ENCODE measurements at regions not wholly inside any gene's neighbourhood (a gene's known extent, or its start where the extent isn't known, plus 50 kb on each side); places are given as distances from the start of the nearest gene placed in this dataset.
A peak's percentile ranks its signal among the peaks of the same experiment; 100 is the strongest.

- Histone ChIP-seq H3K9me3 (replicated peaks in 1 of 11) (no peaks in the 10 kb centered on the region), H3K36me3 (no peaks in the 10 kb centered on the region), H4K20me1 (no peaks in the 10 kb centered on the region), H3K4me1 (peaks cover 31 to 47% (median 43%) of the 10 kb centered on the region in 10 experiments), H3K9ac (peak overlapping the region in 7 of 11 experiments; percentile 20 to 61 (median 34); a peak in 12 of 22 replicates), H3K4me3 (peak overlapping the region in 8 of 10 experiments; percentile 9 to 43 (median 27); a peak in 11 of 20 replicates), H3K27me3 (peaks cover 0 to 8% (median 0%) of the 10 kb centered on the region in 11 experiments; a peak in 6 of 22 replicates), H3K4me2 (peak overlapping the region; percentile 61 to 85 (median 79)), H3K27ac (peak overlapping the region in 9 of 11 experiments; percentile 28 to 81 (median 68); a peak in 17 of 22 replicates)
- TF ChIP-seq Cebpa-rat (IDR thresholded peaks at IDR 0.05), result no peak
Measured at GRCh38 chr12:4169959-4170358, 103.6 kb upstream of the CCND2 start.

- Histone ChIP-seq H3K9ac (peak overlapping the region in 7 of 11 experiments; percentile 20 to 61 (median 34); a peak in 12 of 22 replicates), H3K4me3 (peak overlapping the region in 9 of 10 experiments; percentile 9 to 43 (median 27); a peak in 11 of 20 replicates), H3K4me2 (peak overlapping the region; percentile 61 to 85 (median 79)), H3K36me3 (no peaks in the 10 kb centered on the region), H3K9me3 (replicated peaks in 1 of 11) (no peaks in the 10 kb centered on the region), H3K27ac (peak overlapping the region in 9 of 11 experiments; percentile 28 to 81 (median 68); a peak in 18 of 22 replicates), H4K20me1 (no peaks in the 10 kb centered on the region), H3K4me1 (peaks cover 32 to 51% (median 47%) of the 10 kb centered on the region in 10 experiments), H3K27me3 (peaks cover 0 to 12% (median 0%) of the 10 kb centered on the region in 11 experiments; a peak in 8 of 22 replicates)
- 0 out of 22 replicates have a peak, but pooled peaks of 1 of the 11 experiments have one; percentile 30 for TF ChIP-seq Cebpa-rat (IDR thresholded peaks at IDR 0.05)
Measured at GRCh38 chr12:4169531-4169930, 104.0 kb upstream of the CCND2 start.

GRCh38 chr12:4168036-4168435 lies 105.5 kb upstream of the CCND2 start:
- Histone ChIP-seq H3K4me1 (peaks cover 37 to 57% (median 52%) of the 10 kb centered on the region in 10 experiments), H3K9me3 (replicated peaks in 1 of 11) (no peaks in the 10 kb centered on the region), H3K9ac (peak overlapping the region in 1 of 11 experiments; percentile 19; a peak in 1 of 22 replicates), H3K27me3 (peaks cover 0 to 17% (median 4%) of the 10 kb centered on the region in 11 experiments; a peak in 9 of 22 replicates), H4K20me1 (no peaks in the 10 kb centered on the region), H3K36me3 (no peaks in the 10 kb centered on the region), H3K4me2 (peak overlapping the region in 10 of 11 experiments; percentile 17 to 85 (median 76); a peak in 18 of 22 replicates), H3K27ac (peak overlapping the region in 1 of 11 experiments; percentile 81; a peak in 1 of 22 replicates), H3K4me3 (no peak overlapping the region)
- TF ChIP-seq Cebpa-rat (IDR thresholded peaks at IDR 0.05), result no peak

- peak overlapping the region; percentile 38 to 68 (median 53) for H3K4me3 ChIP-seq
- H3K4me1 ChIP-seq, result peaks cover 26 to 45% (median 40%) of the 10 kb centered on the region in 10 experiments
- H3K9ac ChIP-seq, result peak overlapping the region; percentile 38 to 81 (median 76)
- H3K27me3 ChIP-seq, result peaks cover 0 to 17% (median 4%) of the 10 kb centered on the region in 11 experiments; a peak in 9 of 22 replicates
- H3K27ac ChIP-seq, result peak overlapping the region in 10 of 11 experiments; percentile 41 to 83 (median 75); a peak in 20 of 22 replicates
- TF ChIP-seq Cebpa-rat (IDR thresholded peaks at IDR 0.05), result no peak
- no peaks in the 10 kb centered on the region for H3K9me3 ChIP-seq (replicated peaks in 1 of 11)
- H3K4me2 ChIP-seq, result peak overlapping the region; percentile 83 to 96 (median 90)
- no peaks in the 10 kb centered on the region for H4K20me1 ChIP-seq
- no peaks in the 10 kb centered on the region for H3K36me3 ChIP-seq
Measured at GRCh38 chr12:4164559-4165558, 108.7 kb upstream of the CCND2 start.

GRCh38 chr12:4164188-4164558 lies 109.4 kb upstream of the CCND2 start:
- Histone ChIP-seq H4K20me1 (no peaks in the 10 kb centered on the region), H3K4me3 (peak overlapping the region in 9 of 10 experiments; percentile 38 to 68 (median 56); a peak in 13 of 20 replicates), H3K4me2 (peak overlapping the region; percentile 83 to 96 (median 90)), H3K27ac (peak overlapping the region in 8 of 11 experiments; percentile 72 to 83 (median 77); a peak in 10 of 22 replicates), H3K36me3 (no peaks in the 10 kb centered on the region), H3K9me3 (replicated peaks in 1 of 11) (no peaks in the 10 kb centered on the region), H3K4me1 (peaks cover 19 to 38% (median 33%) of the 10 kb centered on the region in 10 experiments), H3K27me3 (peaks cover 0 to 17% (median 4%) of the 10 kb centered on the region in 11 experiments; a peak in 9 of 22 replicates), H3K9ac (peak overlapping the region in 9 of 11 experiments; percentile 59 to 81 (median 77); a peak in 10 of 22 replicates)
- no peak for TF ChIP-seq Cebpa-rat (IDR thresholded peaks at IDR 0.05)

- Histone ChIP-seq H3K27me3 (peaks cover 0 to 17% (median 4%) of the 10 kb centered on the region in 11 experiments; a peak in 9 of 22 replicates), H3K36me3 (no peaks in the 10 kb centered on the region), H3K4me2 (no peak overlapping the region), H3K4me1 (peaks cover 15 to 26% (median 16%) of the 10 kb centered on the region in 10 experiments; a peak in 19 of 20 replicates), H3K9me3 (replicated peaks in 1 of 11) (no peaks in the 10 kb centered on the region), H3K27ac (no peak overlapping the region), H4K20me1 (no peaks in the 10 kb centered on the region), H3K9ac (no peak overlapping the region), H3K4me3 (no peak overlapping the region)
- TF ChIP-seq Cebpa-rat (IDR thresholded peaks at IDR 0.05), result no peak
Measured at GRCh38 chr12:4161718-4162117, 111.8 kb upstream of the CCND2 start.

GRCh38 chr12:4160314-4161040 lies 113.1 kb upstream of the CCND2 start:
- Histone ChIP-seq H3K4me2 (no peak overlapping the region), H3K9ac (no peak overlapping the region), H3K9me3 (replicated peaks in 1 of 11) (no peaks in the 10 kb centered on the region), H3K36me3 (no peaks in the 10 kb centered on the region), H3K4me1 (peaks cover 13 to 24% (median 18%) of the 10 kb centered on the region in 10 experiments; a peak in 19 of 20 replicates), H3K27ac (no peak overlapping the region), H3K27me3 (peaks cover 0 to 14% (median 4%) of the 10 kb centered on the region in 11 experiments; a peak in 9 of 22 replicates), H3K4me3 (no peak overlapping the region), H4K20me1 (no peaks in the 10 kb centered on the region)
- no peak for TF ChIP-seq Cebpa-rat (IDR thresholded peaks at IDR 0.05)

- peaks cover 7 to 19% (median 11%) of the 10 kb centered on the region in 10 experiments; a peak in 19 of 20 replicates for H3K4me1 ChIP-seq
Measured at GRCh38 chr12:4159851-4160250, 113.7 kb upstream of the CCND2 start.

More at GRCh38 chr12:4159851-4160250, 113.7 kb upstream of the CCND2 start:
- H3K27ac ChIP-seq, result no peak overlapping the region
- no peak overlapping the region for H3K4me3 ChIP-seq
- no peak overlapping the region for H3K9ac ChIP-seq
- peaks cover 0 to 12% (median 4%) of the 10 kb centered on the region in 11 experiments; a peak in 8 of 22 replicates for H3K27me3 ChIP-seq
- H3K4me2 ChIP-seq, result no peak overlapping the region
- no peak for TF ChIP-seq Cebpa-rat (IDR thresholded peaks at IDR 0.05)
- no peaks in the 10 kb centered on the region for H3K36me3 ChIP-seq
- H3K9me3 ChIP-seq (replicated peaks in 1 of 11), result no peaks in the 10 kb centered on the region
- H4K20me1 ChIP-seq, result no peaks in the 10 kb centered on the region

Measured in BLaER1 treated with 17β-estradiol and CSF1 and Interleukin-3, amounts not matched to agents 10 nM and 100 nM (cell line).